ENCODE measurements at regions not wholly inside any gene's neighbourhood (a gene's known extent, or its start where the extent isn't known, plus 50 kb on each side); places are given as distances from the start of the nearest gene placed in this dataset.

DNA sequence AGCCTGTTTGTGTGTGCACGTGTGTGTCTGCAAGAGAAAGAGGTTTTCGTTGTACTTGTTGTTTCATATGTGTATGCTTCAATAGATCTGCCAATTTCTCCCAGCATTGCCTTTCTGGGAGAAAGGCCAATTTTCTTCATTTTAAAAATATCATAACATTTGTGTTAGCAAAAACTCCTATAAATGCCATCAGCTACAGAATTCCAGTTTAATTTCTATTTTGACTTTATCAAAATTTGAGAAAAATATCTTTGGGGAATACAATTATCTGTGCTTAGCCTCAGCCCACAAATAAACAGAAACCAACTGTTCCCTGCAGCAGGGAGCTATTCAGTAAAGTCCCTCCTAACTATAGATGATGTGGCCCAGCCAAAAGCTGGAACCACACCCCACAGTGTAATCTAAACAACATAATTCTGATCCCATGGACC is 68.3 kb upstream of the MGMT start:
- DNase-seq (ENCODE audit: low spot score): no peak
- in situ Hi-C loops (cut with MboI; ENCODE audit: low sequenced_read_pairs, unreplicated experiment): no loop called here
- TF ChIP-seq, protein P1, sequence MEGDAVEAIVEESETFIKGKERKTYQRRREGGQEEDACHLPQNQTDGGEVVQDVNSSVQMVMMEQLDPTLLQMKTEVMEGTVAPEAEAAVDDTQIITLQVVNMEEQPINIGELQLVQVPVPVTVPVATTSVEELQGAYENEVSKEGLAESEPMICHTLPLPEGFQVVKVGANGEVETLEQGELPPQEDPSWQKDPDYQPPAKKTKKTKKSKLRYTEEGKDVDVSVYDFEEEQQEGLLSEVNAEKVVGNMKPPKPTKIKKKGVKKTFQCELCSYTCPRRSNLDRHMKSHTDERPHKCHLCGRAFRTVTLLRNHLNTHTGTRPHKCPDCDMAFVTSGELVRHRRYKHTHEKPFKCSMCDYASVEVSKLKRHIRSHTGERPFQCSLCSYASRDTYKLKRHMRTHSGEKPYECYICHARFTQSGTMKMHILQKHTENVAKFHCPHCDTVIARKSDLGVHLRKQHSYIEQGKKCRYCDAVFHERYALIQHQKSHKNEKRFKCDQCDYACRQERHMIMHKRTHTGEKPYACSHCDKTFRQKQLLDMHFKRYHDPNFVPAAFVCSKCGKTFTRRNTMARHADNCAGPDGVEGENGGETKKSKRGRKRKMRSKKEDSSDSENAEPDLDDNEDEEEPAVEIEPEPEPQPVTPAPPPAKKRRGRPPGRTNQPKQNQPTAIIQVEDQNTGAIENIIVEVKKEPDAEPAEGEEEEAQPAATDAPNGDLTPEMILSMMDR (IDR thresholded peaks at IDR 0.05; ENCODE audit: borderline replicate concordance, control extremely low read depth, extremely low read depth, insufficient read depth, missing control alignments): no peak

DNA sequence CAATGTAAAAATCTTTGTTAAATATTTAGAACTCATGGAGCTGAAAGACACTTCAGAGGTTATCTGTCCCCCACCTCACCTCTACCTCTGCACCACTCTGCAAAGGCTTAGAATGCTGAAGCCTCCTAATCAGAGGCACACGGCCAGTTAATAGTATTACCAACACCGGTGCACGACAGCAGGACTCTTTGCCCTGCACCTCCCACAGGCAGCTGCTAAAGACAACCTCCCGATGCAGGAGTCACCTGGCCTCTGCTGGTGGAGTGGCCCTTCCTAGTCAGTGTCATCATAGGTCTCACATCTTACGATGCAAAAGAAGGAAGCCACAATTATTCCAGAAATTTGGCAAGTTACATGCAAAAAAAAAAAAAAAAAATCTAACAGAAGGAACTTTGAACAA is 66.6 kb upstream of the MGMT start:
- TF ChIP-seq, protein P1 (IDR thresholded peaks at IDR 0.05; ENCODE audit: borderline replicate concordance, control extremely low read depth, extremely low read depth, insufficient read depth, missing control alignments): no peak
- in situ Hi-C loops (cut with MboI; ENCODE audit: low sequenced_read_pairs, unreplicated experiment): no loop called here
- DNase-seq (ENCODE audit: low spot score): no peak

DNA sequence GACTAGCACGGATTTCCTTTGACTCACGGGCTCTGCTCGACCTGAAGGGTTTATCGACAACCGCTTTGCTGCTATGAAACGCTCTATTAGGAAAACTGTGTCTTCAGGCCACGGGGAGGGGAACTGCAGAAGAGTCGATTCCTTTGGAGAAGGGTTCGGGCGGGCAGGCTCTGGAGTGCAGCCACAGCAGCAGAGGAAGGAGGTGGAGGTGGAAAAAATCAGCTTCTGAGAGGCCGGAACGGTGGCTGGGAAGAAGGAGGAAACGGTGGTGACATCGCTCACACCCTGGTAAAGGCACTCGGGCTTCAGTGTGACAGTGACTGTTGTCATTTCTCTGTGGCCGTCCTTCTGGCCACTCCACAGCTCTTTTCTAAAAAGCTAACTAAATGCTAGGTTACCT is 64.6 kb upstream of the MGMT start:
- no peak for DNase-seq (ENCODE audit: low spot score)
- TF ChIP-seq, protein P1 (IDR thresholded peaks at IDR 0.05; ENCODE audit: borderline replicate concordance, control extremely low read depth, extremely low read depth, insufficient read depth, missing control alignments): no peak
- in situ Hi-C loops (cut with MboI; ENCODE audit: low sequenced_read_pairs, unreplicated experiment): no loop called here

DNA sequence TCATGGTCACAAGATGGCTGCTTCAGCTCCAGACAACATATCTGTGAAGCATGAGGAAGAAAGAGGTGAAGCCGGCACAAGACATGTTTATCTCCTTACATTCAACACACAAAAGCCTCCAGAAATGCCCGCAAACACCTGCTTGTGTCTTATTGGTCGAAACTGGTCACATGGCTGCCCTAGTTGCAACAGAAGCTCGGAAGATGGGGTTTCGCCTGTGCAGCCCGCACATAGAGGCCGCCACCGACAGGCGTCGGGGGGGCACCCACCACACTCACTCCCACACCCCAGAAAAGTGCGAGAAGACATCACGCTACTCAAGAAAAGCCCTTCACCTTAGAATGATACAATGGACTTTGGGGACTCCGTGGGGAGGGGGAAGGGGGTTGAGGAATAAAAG is 63.0 kb upstream of the MGMT start:
- in situ Hi-C loops (cut with MboI; ENCODE audit: low sequenced_read_pairs, unreplicated experiment): no loop called here
- TF ChIP-seq, protein P1 (IDR thresholded peaks at IDR 0.05; ENCODE audit: borderline replicate concordance, control extremely low read depth, extremely low read depth, insufficient read depth, missing control alignments): no peak
- no peak for DNase-seq (ENCODE audit: low spot score)

DNA sequence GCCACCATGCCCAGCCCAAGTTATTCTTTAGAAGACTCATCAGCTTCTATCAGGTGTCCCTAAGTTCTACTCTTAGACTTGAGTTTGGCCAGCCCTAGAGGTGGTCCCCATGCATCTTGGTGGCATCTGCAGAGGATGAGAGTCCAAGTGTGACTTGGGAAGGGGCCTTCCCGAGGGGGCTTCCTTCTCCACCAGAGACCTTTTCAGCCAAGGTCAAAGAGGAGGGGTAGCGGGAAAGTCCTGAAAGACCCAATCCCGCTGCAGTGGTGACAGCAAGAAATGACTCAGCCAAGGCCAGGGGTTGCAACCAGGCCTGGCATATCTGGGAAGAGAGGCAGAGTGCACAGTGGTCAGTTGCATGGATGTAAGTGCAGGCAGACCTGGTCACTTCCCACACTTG is 61.7 kb upstream of the MGMT start:
- TF ChIP-seq, protein P1 (IDR thresholded peaks at IDR 0.05; ENCODE audit: borderline replicate concordance, control extremely low read depth, extremely low read depth, insufficient read depth, missing control alignments): no peak
- no peak for DNase-seq (ENCODE audit: low spot score)
- in situ Hi-C loops (cut with MboI; ENCODE audit: low sequenced_read_pairs, unreplicated experiment): no loop called here

DNA sequence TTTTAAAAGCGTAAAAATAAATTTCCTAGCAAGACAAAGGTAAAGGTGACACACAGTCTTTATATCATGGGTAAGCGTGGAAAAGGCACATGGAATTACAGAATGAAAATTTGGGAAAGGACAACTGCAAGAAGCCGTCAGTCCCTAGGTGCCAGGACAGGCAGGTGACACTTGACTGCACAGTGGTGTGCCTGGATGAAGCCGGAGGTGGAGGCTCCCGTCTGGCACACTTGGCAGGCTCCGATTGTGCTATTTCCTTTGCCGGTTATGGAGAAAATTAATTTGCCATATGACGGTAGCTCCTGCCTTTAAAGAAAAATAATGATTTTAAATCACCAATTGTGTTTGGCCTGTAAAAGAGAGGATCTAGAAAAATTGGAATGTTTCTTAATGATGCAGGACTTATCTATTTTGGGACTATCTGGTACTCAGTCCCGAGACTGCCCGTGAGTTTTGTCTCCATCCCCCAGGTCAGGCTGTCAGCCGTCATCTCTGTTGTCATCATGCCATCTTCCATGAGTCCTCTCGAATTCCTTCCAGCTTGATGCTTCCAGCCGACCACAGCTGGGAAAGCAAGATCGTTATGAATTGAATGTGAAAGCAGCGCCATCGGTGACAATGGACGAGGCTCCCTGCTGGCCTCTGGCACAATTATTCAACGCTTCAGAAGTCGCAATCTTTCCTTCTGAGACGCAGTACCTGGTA is 56.2 kb upstream of the MGMT start:
- DNase-seq (ENCODE audit: low spot score): no peak
- TF ChIP-seq, protein P1 (IDR thresholded peaks at IDR 0.05; ENCODE audit: borderline replicate concordance, control extremely low read depth, extremely low read depth, insufficient read depth, missing control alignments): no peak
- in situ Hi-C loops (cut with MboI; ENCODE audit: low sequenced_read_pairs, unreplicated experiment): no loop called here
